ENCODE measurements at regions not wholly inside any gene's neighbourhood (a gene's known extent, or its start where the extent isn't known, plus 50 kb on each side); places are given as distances from the start of the nearest gene placed in this dataset.

DNA sequence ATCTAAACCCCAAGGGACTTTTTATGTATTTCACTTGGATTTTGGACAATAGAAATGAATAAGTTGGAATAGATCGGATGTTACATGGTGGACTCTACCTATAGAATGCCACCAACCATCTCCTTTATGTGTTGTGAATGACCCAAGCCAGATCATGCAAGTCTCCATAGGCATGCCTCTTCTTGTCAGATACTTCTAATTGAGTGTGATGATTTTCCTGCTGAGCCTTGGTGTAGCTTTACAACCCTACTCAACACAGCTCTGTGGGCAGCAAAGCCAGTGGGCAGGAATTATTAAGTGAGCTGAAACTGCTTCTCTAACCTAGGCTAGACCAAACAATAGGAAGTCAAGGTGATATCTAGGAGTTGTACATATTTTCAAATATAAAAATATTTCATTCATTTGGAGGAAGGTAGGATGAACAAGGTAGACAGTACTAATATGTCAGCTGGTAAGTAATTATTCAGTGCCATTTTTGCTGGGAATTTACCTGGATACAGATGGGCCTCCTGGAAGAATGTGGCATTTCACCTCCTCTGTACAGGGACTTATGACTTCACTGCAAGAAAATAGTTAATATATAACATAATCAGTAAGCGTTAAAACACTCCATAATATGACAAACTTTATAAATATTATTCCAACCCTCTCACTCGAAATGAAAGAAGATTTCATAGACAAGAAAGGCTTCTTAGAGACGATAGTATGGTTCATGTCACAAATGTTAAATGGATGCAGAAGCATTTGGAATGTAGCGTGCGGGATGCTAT is 298.0 kb upstream of the FAT1 start:
- TF ChIP-seq POLR2AphosphoS5 (IDR thresholded peaks at IDR 0.05; ENCODE audit: low read depth, low read length), result no peak
- TF ChIP-seq, protein P1, sequence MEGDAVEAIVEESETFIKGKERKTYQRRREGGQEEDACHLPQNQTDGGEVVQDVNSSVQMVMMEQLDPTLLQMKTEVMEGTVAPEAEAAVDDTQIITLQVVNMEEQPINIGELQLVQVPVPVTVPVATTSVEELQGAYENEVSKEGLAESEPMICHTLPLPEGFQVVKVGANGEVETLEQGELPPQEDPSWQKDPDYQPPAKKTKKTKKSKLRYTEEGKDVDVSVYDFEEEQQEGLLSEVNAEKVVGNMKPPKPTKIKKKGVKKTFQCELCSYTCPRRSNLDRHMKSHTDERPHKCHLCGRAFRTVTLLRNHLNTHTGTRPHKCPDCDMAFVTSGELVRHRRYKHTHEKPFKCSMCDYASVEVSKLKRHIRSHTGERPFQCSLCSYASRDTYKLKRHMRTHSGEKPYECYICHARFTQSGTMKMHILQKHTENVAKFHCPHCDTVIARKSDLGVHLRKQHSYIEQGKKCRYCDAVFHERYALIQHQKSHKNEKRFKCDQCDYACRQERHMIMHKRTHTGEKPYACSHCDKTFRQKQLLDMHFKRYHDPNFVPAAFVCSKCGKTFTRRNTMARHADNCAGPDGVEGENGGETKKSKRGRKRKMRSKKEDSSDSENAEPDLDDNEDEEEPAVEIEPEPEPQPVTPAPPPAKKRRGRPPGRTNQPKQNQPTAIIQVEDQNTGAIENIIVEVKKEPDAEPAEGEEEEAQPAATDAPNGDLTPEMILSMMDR (IDR thresholded peaks at IDR 0.05; ENCODE audit: control extremely low read depth in 1 of 3, insufficient read depth in 1 of 3, low read depth in 1 of 3, low read length in 3 of 3), result no peak
- TF ChIP-seq KDM5A (IDR thresholded peaks at IDR 0.05; ENCODE audit: low read length), result no peak
- no peak for TF ChIP-seq SP1 (IDR thresholded peaks at IDR 0.05; ENCODE audit: low read depth, low read length)
- TF ChIP-seq YY1 (IDR thresholded peaks at IDR 0.05; ENCODE audit: low read depth, low read length), result no peak

Data from H1 (cell line).